ENCODE measurements at regions not wholly inside any gene's neighbourhood (a gene's known extent, or its start where the extent isn't known, plus 50 kb on each side); places are given as distances from the start of the nearest gene placed in this dataset.

DNA sequence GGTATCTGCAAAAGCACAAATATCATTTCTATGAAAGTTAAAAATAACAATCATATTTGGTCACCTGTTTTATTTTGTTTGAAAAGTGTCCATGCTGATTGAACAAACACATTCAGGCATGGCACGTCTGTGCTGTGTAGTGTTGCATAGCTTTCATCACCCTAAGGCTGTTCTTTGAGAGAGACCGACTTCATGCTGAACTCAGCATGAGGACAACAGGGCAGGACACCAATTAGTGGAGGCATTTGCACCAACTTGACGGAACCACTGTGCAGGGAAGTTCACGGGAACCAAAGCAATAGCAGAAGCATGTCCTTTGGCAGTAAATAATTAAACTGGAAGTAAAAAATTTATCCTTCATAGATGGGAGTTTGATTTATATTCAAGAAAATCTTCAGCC is 158.4 kb upstream of the SLC7A11 start:
- Histone ChIP-seq H3K4me2 (ENCODE audit: low read depth, low read length) (no peak overlapping the region), H3K4me3 (ENCODE audit: low read length) (no peak overlapping the region), H3F3A (ENCODE audit: insufficient read depth, low read length) (no peaks in the 10 kb centered on the region), H3K9me2 (replicated peaks; ENCODE audit: insufficient read depth, low read length) (no peaks in the 10 kb centered on the region), H3K27me3 (replicated peaks; ENCODE audit: insufficient read depth, low read length) (no peaks in the 10 kb centered on the region), H3K4me1 (ENCODE audit: low read length) (peaks cover 1% of the 10 kb centered on the region), H2AFZ (ENCODE audit: low read length) (no peak overlapping the region), H3K36me3 (replicated peaks; ENCODE audit: insufficient read depth, low read length) (no peaks in the 10 kb centered on the region), H4K20me1 (ENCODE audit: insufficient read depth, low read length) (no peaks in the 10 kb centered on the region), H3K9me3 (replicated peaks; ENCODE audit: insufficient read depth, low read length) (no peaks in the 10 kb centered on the region), H3K9ac (ENCODE audit: low read length) (no peak overlapping the region), H3K27ac (ENCODE audit: low read length) (no peak overlapping the region), H3K79me2 (ENCODE audit: low read length) (no peaks in the 10 kb centered on the region)
- no peak for TF ChIP-seq EZH2 (optimal IDR thresholded peaks at IDR 0.05; ENCODE audit: low read depth, low read length)
- TF ChIP-seq, protein P1, sequence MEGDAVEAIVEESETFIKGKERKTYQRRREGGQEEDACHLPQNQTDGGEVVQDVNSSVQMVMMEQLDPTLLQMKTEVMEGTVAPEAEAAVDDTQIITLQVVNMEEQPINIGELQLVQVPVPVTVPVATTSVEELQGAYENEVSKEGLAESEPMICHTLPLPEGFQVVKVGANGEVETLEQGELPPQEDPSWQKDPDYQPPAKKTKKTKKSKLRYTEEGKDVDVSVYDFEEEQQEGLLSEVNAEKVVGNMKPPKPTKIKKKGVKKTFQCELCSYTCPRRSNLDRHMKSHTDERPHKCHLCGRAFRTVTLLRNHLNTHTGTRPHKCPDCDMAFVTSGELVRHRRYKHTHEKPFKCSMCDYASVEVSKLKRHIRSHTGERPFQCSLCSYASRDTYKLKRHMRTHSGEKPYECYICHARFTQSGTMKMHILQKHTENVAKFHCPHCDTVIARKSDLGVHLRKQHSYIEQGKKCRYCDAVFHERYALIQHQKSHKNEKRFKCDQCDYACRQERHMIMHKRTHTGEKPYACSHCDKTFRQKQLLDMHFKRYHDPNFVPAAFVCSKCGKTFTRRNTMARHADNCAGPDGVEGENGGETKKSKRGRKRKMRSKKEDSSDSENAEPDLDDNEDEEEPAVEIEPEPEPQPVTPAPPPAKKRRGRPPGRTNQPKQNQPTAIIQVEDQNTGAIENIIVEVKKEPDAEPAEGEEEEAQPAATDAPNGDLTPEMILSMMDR (IDR thresholded peaks at IDR 0.05; ENCODE audit: low read length): no peak
- no peak for TF ChIP-seq EZH2phosphoT487 (IDR thresholded peaks at IDR 0.05; ENCODE audit: low read length)
- no peak for DNase-seq

DNA sequence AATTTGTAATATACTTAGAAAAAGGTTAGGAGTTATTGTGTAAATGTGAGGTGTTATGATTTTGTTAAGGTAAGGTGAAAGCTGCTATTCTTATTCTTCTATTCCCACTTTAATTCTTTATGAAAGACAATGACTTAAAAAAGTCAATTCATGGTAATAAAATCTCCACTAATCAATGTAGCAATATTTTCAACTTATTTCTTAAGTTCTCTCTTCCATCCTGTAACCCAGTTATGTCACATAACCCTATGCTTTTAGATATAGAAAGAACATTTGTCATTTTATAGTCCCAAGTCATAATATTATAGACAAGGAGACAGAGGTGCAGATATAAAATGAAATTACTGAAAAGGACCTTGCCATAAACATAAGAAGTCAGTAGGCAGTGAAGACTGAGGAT is 157.9 kb upstream of the SLC7A11 start:
- Histone ChIP-seq H3K27ac (ENCODE audit: low read length) (no peak overlapping the region), H3K36me3 (replicated peaks; ENCODE audit: insufficient read depth, low read length) (no peaks in the 10 kb centered on the region), H3K9me2 (replicated peaks; ENCODE audit: insufficient read depth, low read length) (no peaks in the 10 kb centered on the region), H2AFZ (ENCODE audit: low read length) (no peak overlapping the region), H3K4me2 (ENCODE audit: low read depth, low read length) (no peak overlapping the region), H3K4me1 (ENCODE audit: low read length) (no peaks in the 10 kb centered on the region), H3K27me3 (replicated peaks; ENCODE audit: insufficient read depth, low read length) (no peaks in the 10 kb centered on the region), H3K9ac (ENCODE audit: low read length) (no peak overlapping the region), H3K79me2 (ENCODE audit: low read length) (no peaks in the 10 kb centered on the region), H3K9me3 (replicated peaks; ENCODE audit: insufficient read depth, low read length) (no peaks in the 10 kb centered on the region), H3K4me3 (ENCODE audit: low read length) (no peak overlapping the region), H4K20me1 (ENCODE audit: insufficient read depth, low read length) (no peaks in the 10 kb centered on the region), H3F3A (ENCODE audit: insufficient read depth, low read length) (no peaks in the 10 kb centered on the region)
- DNase-seq: no peak
- TF ChIP-seq EZH2phosphoT487 (IDR thresholded peaks at IDR 0.05; ENCODE audit: low read length) (no peak), EZH2 (optimal IDR thresholded peaks at IDR 0.05; ENCODE audit: low read depth, low read length) (no peak)
- TF ChIP-seq, protein P1 (IDR thresholded peaks at IDR 0.05; ENCODE audit: low read length): no peak

DNA sequence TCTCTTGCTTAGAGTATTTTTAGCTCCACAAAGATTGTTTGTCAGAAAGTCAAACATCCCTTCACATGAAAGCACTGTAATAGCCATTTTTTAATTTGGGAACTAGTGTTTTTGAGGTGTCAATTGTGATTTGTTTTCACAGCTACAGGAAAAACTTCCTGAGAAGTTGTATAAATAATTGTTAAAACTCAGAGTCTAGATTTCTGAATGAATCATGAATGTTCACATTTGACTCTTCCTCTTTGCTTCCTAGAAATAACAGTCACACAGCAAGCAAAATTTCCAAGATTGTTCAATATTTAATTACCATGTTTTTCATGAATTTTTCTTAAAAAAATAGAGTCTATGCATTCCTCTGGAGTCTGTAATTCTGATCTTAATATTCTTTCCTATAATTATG is 156.9 kb upstream of the SLC7A11 start:
- H3K27me3 ChIP-seq (replicated peaks; ENCODE audit: insufficient read depth, low read length): no peaks in the 10 kb centered on the region
- no peaks in the 10 kb centered on the region for H4K20me1 ChIP-seq (ENCODE audit: insufficient read depth, low read length)
- H3K9ac ChIP-seq (ENCODE audit: low read length): no peak overlapping the region
- H3K4me1 ChIP-seq (ENCODE audit: low read length): no peaks in the 10 kb centered on the region
- no peaks in the 10 kb centered on the region for H3K9me2 ChIP-seq (replicated peaks; ENCODE audit: insufficient read depth, low read length)
- no peak overlapping the region for H3K4me3 ChIP-seq (ENCODE audit: low read length)
- no peaks in the 10 kb centered on the region for H3K79me2 ChIP-seq (ENCODE audit: low read length)
- no peak overlapping the region for H3K27ac ChIP-seq (ENCODE audit: low read length)
- no peaks in the 10 kb centered on the region for H3F3A ChIP-seq (ENCODE audit: insufficient read depth, low read length)
- H3K36me3 ChIP-seq (replicated peaks; ENCODE audit: insufficient read depth, low read length): no peaks in the 10 kb centered on the region
- TF ChIP-seq EZH2phosphoT487 (IDR thresholded peaks at IDR 0.05; ENCODE audit: low read length) (no peak), EZH2 (optimal IDR thresholded peaks at IDR 0.05; ENCODE audit: low read depth, low read length) (no peak)
- TF ChIP-seq, protein P1 (IDR thresholded peaks at IDR 0.05; ENCODE audit: low read length): no peak
- no peaks in the 10 kb centered on the region for H3K9me3 ChIP-seq (replicated peaks; ENCODE audit: insufficient read depth, low read length)
- DNase-seq: no peak
- H2AFZ ChIP-seq (ENCODE audit: low read length): no peak overlapping the region
- no peak overlapping the region for H3K4me2 ChIP-seq (ENCODE audit: low read depth, low read length)
